IPS DF 6.9 (cell line): ENCODE measurements at regions not wholly inside any gene's neighbourhood (a gene's known extent, or its start where the extent isn't known, plus 50 kb on each side); places are given as distances from the start of the nearest gene placed in this dataset.

Source experiments
- DNase-seq: peaks from one replicate; pipeline ENCODE4 v3.0.0-alpha.2; 2013; ENCODE audit warnings: low read depth, low spot score
- H3K27ac ChIP-seq: one replicate; pipeline ENCODE4 v1.5.1; 2013; ENCODE audit warnings: low read length, control low read depth
- H3K27me3 ChIP-seq: 2 replicates; pipeline ENCODE4 v1.6.1; 2013; ENCODE audit warnings: mild to moderate bottlenecking, low read length; ENCODE audit not compliant: control insufficient read depth, insufficient read depth
- H3K36me3 ChIP-seq: 2 replicates; pipeline ENCODE4 v1.6.1; 2013; ENCODE audit warnings: low read length; ENCODE audit not compliant: control insufficient read depth, insufficient read depth
- H3K4me1 ChIP-seq: 2 replicates; pipeline ENCODE4 v1.6.1; 2013; ENCODE audit warnings: low read length; ENCODE audit not compliant: control insufficient read depth, insufficient read depth
- H3K4me3 ChIP-seq: 2 replicates; pipeline ENCODE4 v1.5.1; 2013; ENCODE audit warnings: mild to moderate bottlenecking, low read length
- H3K9me3 ChIP-seq: 2 replicates; pipeline ENCODE4 v1.6.1; 2013; ENCODE audit warnings: low read length, inconsistent platforms; ENCODE audit not compliant: control insufficient read depth, insufficient read depth
- WGBS: extraction: QIAGEN DNeasy Blood & Tissue Kit; methylation state at CpG from one replicate; pipeline ENCODE4 v1.1.7; 2013; ENCODE audit warnings: mixed read lengths, missing lambda C conversion rate; ENCODE audit not compliant: insufficient read length, insufficient coverage; 5-methylcytosine and 5-hydroxymethylcytosine counted together

GRCh38 chr1:114331936-114332335, 178.3 kb upstream of the SYT6 start:
- H3K4me3 ChIP-seq, result no peak overlapping the region
- H3K9me3 ChIP-seq, result no peaks in the 10 kb centered on the region
- H3K27me3 ChIP-seq, result no peaks in the 10 kb centered on the region
- H3K27ac ChIP-seq, result no peak overlapping the region
- H3K36me3 ChIP-seq, result no peaks in the 10 kb centered on the region
- H3K4me1 ChIP-seq, result no peaks in the 10 kb centered on the region
- DNase-seq, result no peak

- H3K4me3 ChIP-seq, result no peak overlapping the region
- no peaks in the 10 kb centered on the region for H3K27me3 ChIP-seq
- H3K27ac ChIP-seq, result no peak overlapping the region
- H3K36me3 ChIP-seq, result no peaks in the 10 kb centered on the region
- no peaks in the 10 kb centered on the region for H3K9me3 ChIP-seq
- no peaks in the 10 kb centered on the region for H3K4me1 ChIP-seq
- DNase-seq, result no peak
- WGBS, result no CpG with 5 or more reads among the region's 4 CpGs
These were observed 176.8 kb upstream of the SYT6 start for GRCh38 chr1:114330451-114330983.

GRCh38 chr1:114328361-114328904, 174.8 kb upstream of the SYT6 start:
- H3K36me3 ChIP-seq, result no peaks in the 10 kb centered on the region
- no peak for DNase-seq
- H3K9me3 ChIP-seq, result no peaks in the 10 kb centered on the region
- H3K27me3 ChIP-seq, result no peaks in the 10 kb centered on the region
- H3K4me1 ChIP-seq, result no peaks in the 10 kb centered on the region
- no peak overlapping the region for H3K4me3 ChIP-seq
- H3K27ac ChIP-seq, result no peak overlapping the region
- no CpG with 5 or more reads among the region's 7 CpGs for WGBS

- Histone ChIP-seq H3K4me1 (no peaks in the 10 kb centered on the region), H3K27me3 (no peaks in the 10 kb centered on the region), H3K9me3 (no peaks in the 10 kb centered on the region), H3K27ac (no peak overlapping the region), H3K36me3 (no peaks in the 10 kb centered on the region), H3K4me3 (no peak overlapping the region)
- WGBS, result no CpG with 5 or more reads among the region's 5 CpGs
- no peak for DNase-seq
These were observed 170.9 kb upstream of the SYT6 start for GRCh38 chr1:114324662-114324965.

- WGBS, result no CpG with 5 or more reads among the region's 15 CpGs
- Histone ChIP-seq H3K4me1 (no peaks in the 10 kb centered on the region), H3K9me3 (no peaks in the 10 kb centered on the region)
These were observed 170.4 kb upstream of the SYT6 start for GRCh38 chr1:114323959-114324661.

GRCh38 chr1:114322734-114323133, 169.1 kb upstream of the SYT6 start:
- no peaks in the 10 kb centered on the region for H3K4me1 ChIP-seq
- no peaks in the 10 kb centered on the region for H3K27me3 ChIP-seq
- DNase-seq, result no peak
- WGBS, result no CpG with 5 or more reads among the region's 2 CpGs
- no peaks in the 10 kb centered on the region for H3K9me3 ChIP-seq
- no peak overlapping the region for H3K27ac ChIP-seq
- H3K36me3 ChIP-seq, result no peaks in the 10 kb centered on the region
- no peak overlapping the region for H3K4me3 ChIP-seq

More at GRCh38 chr1:114323959-114324661, 170.4 kb upstream of the SYT6 start:
- Histone ChIP-seq H3K4me3 (no peak overlapping the region), H3K27ac (no peak overlapping the region), H3K27me3 (no peaks in the 10 kb centered on the region), H3K36me3 (no peaks in the 10 kb centered on the region)
- DNase-seq, result no peak

GRCh38 chr1:114322207-114322606, 168.5 kb upstream of the SYT6 start:
- no peaks in the 10 kb centered on the region for H3K27me3 ChIP-seq
- H3K36me3 ChIP-seq, result no peaks in the 10 kb centered on the region
- no peak for DNase-seq
- H3K9me3 ChIP-seq, result no peaks in the 10 kb centered on the region
- WGBS, result no CpG with 5 or more reads among the region's 3 CpGs
- H3K4me3 ChIP-seq, result no peak overlapping the region
- H3K27ac ChIP-seq, result no peak overlapping the region
- H3K4me1 ChIP-seq, result no peaks in the 10 kb centered on the region

GRCh38 chr1:114320586-114320985, 166.9 kb upstream of the SYT6 start:
- Histone ChIP-seq H3K36me3 (no peaks in the 10 kb centered on the region), H3K9me3 (no peaks in the 10 kb centered on the region), H3K27me3 (no peaks in the 10 kb centered on the region), H3K4me3 (no peak overlapping the region), H3K4me1 (no peaks in the 10 kb centered on the region), H3K27ac (no peak overlapping the region)
- DNase-seq, result no peak

- no CpG with 5 or more reads among the region's 3 CpGs for WGBS
These were observed 165.7 kb upstream of the SYT6 start for GRCh38 chr1:114319418-114319817.

GRCh38 chr1:114318961-114319360, 165.3 kb upstream of the SYT6 start:
- no peaks in the 10 kb centered on the region for H3K27me3 ChIP-seq
- no peak for DNase-seq
- H3K4me3 ChIP-seq, result no peak overlapping the region
- WGBS, result no CpG with 5 or more reads among the region's 2 CpGs
- no peak overlapping the region for H3K27ac ChIP-seq
- H3K36me3 ChIP-seq, result no peaks in the 10 kb centered on the region
- no peaks in the 10 kb centered on the region for H3K9me3 ChIP-seq
- no peaks in the 10 kb centered on the region for H3K4me1 ChIP-seq

More at GRCh38 chr1:114319418-114319817, 165.7 kb upstream of the SYT6 start:
- H3K36me3 ChIP-seq, result no peaks in the 10 kb centered on the region
- H3K9me3 ChIP-seq, result no peaks in the 10 kb centered on the region
- no peaks in the 10 kb centered on the region for H3K4me1 ChIP-seq
- H3K27me3 ChIP-seq, result no peaks in the 10 kb centered on the region
- H3K4me3 ChIP-seq, result no peak overlapping the region
- no peak overlapping the region for H3K27ac ChIP-seq
- DNase-seq, result no peak

GRCh38 chr1:114316204-114316603, 162.5 kb upstream of the SYT6 start:
- Histone ChIP-seq H3K4me3 (no peak overlapping the region), H3K27me3 (no peaks in the 10 kb centered on the region), H3K9me3 (no peaks in the 10 kb centered on the region), H3K4me1 (no peaks in the 10 kb centered on the region), H3K36me3 (no peaks in the 10 kb centered on the region), H3K27ac (no peak overlapping the region)
- WGBS, result no CpG with 5 or more reads among the region's 3 CpGs
- DNase-seq, result no peak
